ENCODE measurements at regions not wholly inside any gene's neighbourhood (a gene's known extent, or its start where the extent isn't known, plus 50 kb on each side); places are given as distances from the start of the nearest gene placed in this dataset.

- TF ChIP-seq POLR2A (IDR thresholded peaks at IDR 0.05) (no peak), CTCF (IDR thresholded peaks at IDR 0.05) (no peak)
These were observed 323.1 kb upstream of the CCDC196 start for GRCh38 chr14:66163023-66163422.
